ENCODE measurements at regions not wholly inside any gene's neighbourhood (a gene's known extent, or its start where the extent isn't known, plus 50 kb on each side); places are given as distances from the start of the nearest gene placed in this dataset.

- no peak for DNase-seq (ENCODE audit: low read depth, low spot score)
Observed at GRCh38 chrX:96621811-96622210, 62.8 kb upstream of the DIAPH2 start.
